ENCODE measurements at regions not wholly inside any gene's neighbourhood (a gene's known extent, or its start where the extent isn't known, plus 50 kb on each side); places are given as distances from the start of the nearest gene placed in this dataset.
"Not testable (repeated sequence)": the region's sequence is repeated elsewhere in the genome, so short reads cannot be mapped to it uniquely, and the experiment has no call there.

DNA sequence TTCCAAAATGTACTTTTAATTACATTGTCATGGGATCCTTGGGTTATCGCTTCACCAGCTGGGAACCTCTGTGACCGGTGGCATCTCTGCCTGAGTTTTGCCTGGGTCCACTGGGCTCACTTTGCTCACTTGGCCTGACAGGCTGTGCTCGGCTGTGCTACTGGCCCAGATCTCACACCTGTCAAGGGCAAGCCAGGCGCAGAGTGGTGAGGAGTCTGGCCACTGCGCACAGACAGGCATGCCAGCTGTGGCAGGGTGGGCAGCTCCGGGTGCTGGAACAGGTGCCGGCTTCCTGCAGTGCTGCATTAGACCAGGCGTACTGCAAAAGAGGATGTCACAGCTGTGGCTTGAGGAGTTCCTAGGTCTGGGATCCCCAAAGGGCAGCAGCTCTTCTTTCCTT, 489.8 kb downstream of the TENT5A start:
- POLR2A ChIA-PET: no interaction called here
- H3K4me3 ChIP-seq (ENCODE audit: low read depth, low read length): no peak overlapping the region
- H3K27me3 ChIP-seq (ENCODE audit: control insufficient read depth, insufficient read depth, low read length): no peaks in the 10 kb centered on the region
- H3K36me3 ChIP-seq (ENCODE audit: control insufficient read depth, insufficient read depth, low read length): no peaks in the 10 kb centered on the region
- no peak for DNase-seq (ENCODE audit: low read depth)
- TF ChIP-seq, protein P1, sequence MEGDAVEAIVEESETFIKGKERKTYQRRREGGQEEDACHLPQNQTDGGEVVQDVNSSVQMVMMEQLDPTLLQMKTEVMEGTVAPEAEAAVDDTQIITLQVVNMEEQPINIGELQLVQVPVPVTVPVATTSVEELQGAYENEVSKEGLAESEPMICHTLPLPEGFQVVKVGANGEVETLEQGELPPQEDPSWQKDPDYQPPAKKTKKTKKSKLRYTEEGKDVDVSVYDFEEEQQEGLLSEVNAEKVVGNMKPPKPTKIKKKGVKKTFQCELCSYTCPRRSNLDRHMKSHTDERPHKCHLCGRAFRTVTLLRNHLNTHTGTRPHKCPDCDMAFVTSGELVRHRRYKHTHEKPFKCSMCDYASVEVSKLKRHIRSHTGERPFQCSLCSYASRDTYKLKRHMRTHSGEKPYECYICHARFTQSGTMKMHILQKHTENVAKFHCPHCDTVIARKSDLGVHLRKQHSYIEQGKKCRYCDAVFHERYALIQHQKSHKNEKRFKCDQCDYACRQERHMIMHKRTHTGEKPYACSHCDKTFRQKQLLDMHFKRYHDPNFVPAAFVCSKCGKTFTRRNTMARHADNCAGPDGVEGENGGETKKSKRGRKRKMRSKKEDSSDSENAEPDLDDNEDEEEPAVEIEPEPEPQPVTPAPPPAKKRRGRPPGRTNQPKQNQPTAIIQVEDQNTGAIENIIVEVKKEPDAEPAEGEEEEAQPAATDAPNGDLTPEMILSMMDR (IDR thresholded peaks at IDR 0.05; ENCODE audit: insufficient read depth, low read depth, low read length): no peak
- CTCF ChIA-PET: no interaction called here

DNA sequence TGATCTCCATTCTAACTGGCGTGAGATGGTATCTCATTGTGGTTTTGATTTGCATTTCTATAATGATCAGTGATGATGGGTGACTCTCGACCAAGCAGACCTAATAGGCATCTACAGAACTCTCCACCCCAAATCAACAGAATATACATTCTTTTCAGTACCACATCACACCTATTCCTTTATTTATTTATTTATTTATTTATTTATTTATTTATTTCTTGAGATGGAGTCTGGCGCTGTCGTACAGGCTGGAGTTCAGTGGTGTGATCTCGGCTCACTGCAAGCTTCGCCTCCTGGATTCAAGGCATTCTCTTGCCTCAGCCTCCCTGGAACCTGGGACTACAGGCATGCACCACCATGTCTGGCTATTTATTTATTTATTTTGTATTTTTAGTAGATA, 496.3 kb downstream of the TENT5A start:
- POLR2A ChIA-PET; H3K4me3 ChIP-seq (ENCODE audit: low read depth, low read length); H3K36me3 ChIP-seq (ENCODE audit: control insufficient read depth, insufficient read depth, low read length); H3K27me3 ChIP-seq (ENCODE audit: control insufficient read depth, insufficient read depth, low read length); DNase-seq (ENCODE audit: low read depth); CTCF ChIA-PET: not testable (repeated sequence)

DNA sequence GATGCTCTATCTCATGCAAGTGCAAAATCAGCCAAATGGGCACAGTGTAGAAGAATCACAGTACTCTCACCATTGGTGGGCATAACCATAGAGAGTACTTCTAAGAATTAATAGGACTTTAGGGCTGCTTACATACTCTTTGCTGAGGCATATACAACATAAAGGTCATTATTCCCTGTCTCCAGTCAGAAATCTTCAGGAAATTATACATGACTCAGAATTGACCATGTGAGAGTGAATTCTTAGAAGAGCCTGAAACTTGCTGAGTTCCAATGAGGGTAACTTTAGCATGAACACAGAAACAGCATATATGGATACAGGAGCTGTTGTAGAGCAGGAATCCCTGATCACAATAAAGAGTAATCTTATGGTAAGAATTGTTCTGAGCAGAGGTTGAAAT, 498.7 kb downstream of the TENT5A start:
- H3K4me3 ChIP-seq (ENCODE audit: low read depth, low read length): no peak overlapping the region
- TF ChIP-seq, protein P1 (IDR thresholded peaks at IDR 0.05; ENCODE audit: insufficient read depth, low read depth, low read length): no peak
- CTCF ChIA-PET: no interaction called here
- POLR2A ChIA-PET: no interaction called here
- no peak for DNase-seq (ENCODE audit: low read depth)
- H3K27me3 ChIP-seq (ENCODE audit: control insufficient read depth, insufficient read depth, low read length): no peaks in the 10 kb centered on the region
- H3K36me3 ChIP-seq (ENCODE audit: control insufficient read depth, insufficient read depth, low read length): no peaks in the 10 kb centered on the region

DNA sequence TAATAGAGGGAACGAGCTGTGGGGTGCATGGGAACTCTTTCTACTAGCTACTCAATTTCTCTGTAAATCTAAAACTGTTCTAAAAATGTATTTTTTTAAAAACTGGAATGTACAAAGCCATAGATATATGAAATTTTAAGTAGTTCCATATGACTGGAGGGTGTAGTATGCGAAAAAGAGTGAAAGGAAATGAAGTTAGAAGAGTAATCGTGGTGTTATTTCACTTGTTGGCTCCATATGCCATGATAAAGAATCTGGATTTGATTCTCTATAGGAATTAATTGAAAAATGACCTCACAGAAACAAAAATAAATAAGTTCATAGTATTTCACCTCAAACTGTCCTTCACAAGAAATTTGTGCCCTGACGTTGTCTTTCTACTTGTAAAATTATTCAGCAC, 500.2 kb downstream of the TENT5A start:
- no peaks in the 10 kb centered on the region for H3K27me3 ChIP-seq (ENCODE audit: control insufficient read depth, insufficient read depth, low read length)
- CTCF ChIA-PET: no interaction called here

DNA sequence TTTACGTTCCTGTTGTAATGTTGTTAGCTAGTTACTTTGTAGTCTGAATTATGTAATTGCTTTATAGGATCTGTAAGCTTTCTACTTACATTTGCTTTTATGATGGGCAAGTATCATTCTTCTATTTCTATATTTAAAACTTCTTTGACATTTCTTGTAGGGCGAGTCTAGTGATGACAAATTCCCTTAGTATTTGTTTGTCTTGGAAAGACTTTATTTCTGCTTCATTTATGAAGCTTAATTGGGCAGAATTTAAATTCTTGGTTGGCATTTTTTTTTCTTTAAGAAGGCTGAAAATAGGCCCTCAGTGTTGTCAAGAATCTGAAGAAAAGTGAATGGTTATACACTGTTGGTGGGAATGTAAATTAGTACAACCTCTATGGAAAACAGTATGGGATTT, 506.3 kb downstream of the TENT5A start:
- H3K27me3 ChIP-seq (ENCODE audit: control insufficient read depth, insufficient read depth, low read length): no peaks in the 10 kb centered on the region
- no peaks in the 10 kb centered on the region for H3K36me3 ChIP-seq (ENCODE audit: control insufficient read depth, insufficient read depth, low read length)
- TF ChIP-seq, protein P1 (IDR thresholded peaks at IDR 0.05; ENCODE audit: insufficient read depth, low read depth, low read length): no peak
- CTCF ChIA-PET: interaction anchor here (0.7 kb wide), 1 partner anchor 19 kb away, joined by 3 read pairs; no protein-coding TSS in a partner anchor
- POLR2A ChIA-PET: no interaction called here
- no peak for DNase-seq (ENCODE audit: low read depth)
- no peak overlapping the region for H3K4me3 ChIP-seq (ENCODE audit: low read depth, low read length)

More for the DNA sequence above, 500.2 kb downstream of the TENT5A start:
- no peak for DNase-seq (ENCODE audit: low read depth)
- Histone ChIP-seq H3K36me3 (ENCODE audit: control insufficient read depth, insufficient read depth, low read length) (no peaks in the 10 kb centered on the region), H3K4me3 (ENCODE audit: low read depth, low read length) (no peak overlapping the region)
- POLR2A ChIA-PET: no interaction called here
- TF ChIP-seq, protein P1 (IDR thresholded peaks at IDR 0.05; ENCODE audit: insufficient read depth, low read depth, low read length): no peak

DNA sequence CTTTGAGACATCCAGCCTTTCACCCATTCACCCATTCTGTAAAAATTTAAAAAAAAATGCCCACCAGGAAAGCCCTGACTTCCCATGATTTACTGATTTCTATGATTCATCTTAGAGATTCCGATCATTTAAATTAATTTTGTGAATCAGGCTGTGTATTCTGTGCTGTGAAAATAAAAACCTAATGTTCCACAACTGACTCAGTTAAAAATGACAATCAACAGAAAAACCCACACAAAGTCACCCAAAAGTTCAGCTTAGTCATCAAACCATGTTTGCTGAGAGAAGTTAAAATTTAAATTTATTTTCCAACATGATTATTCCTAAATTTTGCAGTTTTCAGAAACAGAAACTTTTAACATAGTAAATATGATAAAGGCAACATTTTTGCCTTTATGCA, 509.9 kb downstream of the TENT5A start:
- ChIA-PET POLR2A (interaction anchor here (1.4 kb wide), 1 partner anchor 510 kb away, joined by 3 read pairs; no protein-coding TSS in a partner anchor), CTCF (interaction anchor here (1.0 to 1.2 kb wide), 2 partner anchors 504 to 510 kb away, joined by 3 to 4 read pairs; partner anchors contain the start of gene TENT5A)
- Histone ChIP-seq H3K4me3 (ENCODE audit: low read depth, low read length) (no peak overlapping the region), H3K27me3 (ENCODE audit: control insufficient read depth, insufficient read depth, low read length) (no peaks in the 10 kb centered on the region), H3K36me3 (ENCODE audit: control insufficient read depth, insufficient read depth, low read length) (no peaks in the 10 kb centered on the region)
- TF ChIP-seq, protein P1 (IDR thresholded peaks at IDR 0.05; ENCODE audit: insufficient read depth, low read depth, low read length): no peak
- DNase-seq (ENCODE audit: low read depth): no peak
